GM18858 (cell line): ENCODE measurements at regions not wholly inside any gene's neighbourhood (a gene's known extent, or its start where the extent isn't known, plus 50 kb on each side); places are given as distances from the start of the nearest gene placed in this dataset.
"Not testable (repeated sequence)": the region's sequence is repeated elsewhere in the genome, so short reads cannot be mapped to it uniquely, and the experiment has no call there.

ENCODE experiments used
- ATAC-seq: cut with Tn5 transposase; IDR thresholded peaks from one replicate; pipeline ENCODE4 v1.9.1; 2021; ENCODE audit not compliant: unreplicated experiment

DNA sequence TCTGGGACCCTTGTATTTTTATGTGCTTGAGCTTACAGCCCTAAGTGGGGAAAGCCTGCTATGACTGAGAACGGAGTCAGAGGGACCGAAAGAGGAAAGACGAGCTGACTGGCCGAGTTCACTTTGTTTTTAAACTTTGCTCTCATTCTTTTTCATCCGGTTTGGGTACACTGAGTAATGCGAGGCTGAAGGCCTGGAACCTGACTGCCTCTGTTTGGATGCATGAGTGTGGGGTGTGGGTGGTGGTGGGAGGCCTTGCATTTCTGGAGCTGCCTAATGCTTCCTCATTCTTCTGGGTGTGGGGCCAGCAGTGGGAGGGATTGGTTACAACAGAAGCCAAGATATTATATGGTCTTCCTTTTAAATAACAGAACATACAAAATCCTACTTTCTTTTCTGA lies 155.5 kb downstream of the BUB3 start:
- ATAC-seq, result no peak

DNA sequence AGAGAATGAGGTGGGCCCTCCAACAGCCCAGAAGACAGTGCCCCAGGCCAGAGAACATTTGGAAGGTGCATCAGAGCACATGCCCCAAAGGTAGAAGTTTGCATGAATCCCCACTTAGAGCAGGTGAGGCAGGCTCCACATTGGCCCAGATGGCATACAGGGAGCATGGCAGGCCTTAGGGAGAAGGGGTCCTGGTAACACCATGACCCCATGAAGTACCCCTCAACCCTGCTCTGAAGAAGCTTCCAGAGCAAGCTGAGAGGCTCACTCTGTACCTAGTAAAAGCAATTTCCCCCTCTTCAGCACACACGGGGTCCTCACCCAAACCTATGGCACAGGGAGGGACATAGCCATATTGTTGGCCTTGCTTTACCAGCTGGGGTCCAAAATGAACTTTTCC lies 162.6 kb downstream of the BUB3 start:
- ATAC-seq, result no peak

DNA sequence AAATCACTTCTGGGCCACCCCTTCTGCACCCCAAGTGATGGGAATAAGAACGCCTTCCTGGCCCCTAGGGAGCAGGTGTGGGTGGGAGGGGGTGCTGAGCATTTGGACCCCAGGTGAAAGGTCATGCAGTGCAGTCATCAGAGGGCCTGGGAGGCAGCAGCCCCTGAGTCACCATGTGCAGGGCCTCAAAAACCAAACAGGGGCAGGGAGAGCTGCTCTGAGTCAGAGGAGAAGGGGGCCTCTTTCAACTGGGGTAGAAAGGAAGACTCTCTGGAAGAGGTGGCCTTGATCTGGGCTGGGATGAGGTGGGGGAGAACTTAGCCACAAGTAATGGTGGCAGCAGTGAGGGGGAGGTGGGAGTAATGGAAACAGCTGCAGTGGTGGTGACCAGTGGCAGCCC lies 164.3 kb downstream of the BUB3 start:
- ATAC-seq, result no peak

DNA sequence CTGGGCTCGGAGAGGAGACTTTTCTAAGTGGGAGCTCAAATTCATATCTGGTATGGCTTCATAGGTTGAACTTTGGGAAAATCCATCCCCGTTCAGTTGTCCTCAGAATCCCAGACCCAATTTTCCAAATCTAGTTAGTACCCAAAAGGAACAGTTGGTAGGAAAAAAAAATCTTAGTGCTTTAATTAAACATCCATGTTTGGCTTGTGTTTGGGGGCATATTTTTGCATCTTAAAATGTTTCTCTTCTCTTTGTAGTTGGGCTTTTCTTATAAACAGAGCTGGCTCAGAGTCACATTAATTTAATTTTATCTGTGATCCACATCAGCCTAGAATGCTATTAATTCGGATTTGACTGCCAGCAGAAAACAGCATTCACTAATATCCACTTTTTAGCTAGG lies 165.9 kb downstream of the BUB3 start:
- no peak for ATAC-seq

DNA sequence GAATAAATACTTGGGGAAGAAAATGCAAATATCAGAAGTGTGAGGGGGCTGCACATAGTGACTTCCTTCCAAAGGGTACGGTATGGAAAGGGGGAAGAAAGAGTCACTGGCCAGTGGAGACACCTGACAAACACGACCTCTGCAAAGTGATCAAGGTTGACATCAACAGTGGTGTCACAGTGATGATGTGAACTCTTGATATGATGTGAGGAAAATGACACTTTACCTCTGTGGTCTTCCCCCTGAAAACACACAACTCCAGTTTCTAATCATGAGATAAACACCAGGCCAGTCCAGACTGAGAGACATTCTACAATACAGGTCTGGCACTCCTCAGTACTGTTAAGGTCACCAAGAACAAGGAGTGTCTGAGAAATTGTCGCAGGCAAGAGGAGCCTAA lies 169.7 kb downstream of the BUB3 start:
- ATAC-seq, result no peak

DNA sequence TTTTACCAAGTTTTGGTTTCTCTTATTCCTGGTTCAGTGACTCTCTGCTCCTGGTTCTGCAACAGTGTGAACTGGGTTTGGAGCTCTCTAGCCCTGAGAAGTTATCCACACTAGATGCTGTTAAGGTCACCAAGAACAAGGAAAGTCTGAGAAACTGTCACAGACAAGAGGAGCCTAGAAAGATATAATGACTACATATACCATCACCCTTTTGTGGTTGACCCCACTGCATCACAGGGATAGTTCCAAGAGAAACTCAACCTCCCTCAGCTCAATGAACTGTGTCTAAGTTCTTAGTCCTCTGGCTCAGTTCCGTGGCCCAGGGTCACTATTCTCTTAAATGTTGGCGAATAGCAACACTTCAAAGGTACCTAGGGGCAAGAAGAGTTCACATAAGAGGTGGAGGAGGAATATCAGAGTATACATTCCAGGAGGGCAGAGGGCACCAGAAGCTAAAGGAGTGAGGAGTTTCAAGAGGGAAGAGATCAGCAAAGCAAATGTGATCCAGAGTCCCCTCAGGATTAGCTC lies 171.5 kb downstream of the BUB3 start:
- no peak for ATAC-seq

DNA sequence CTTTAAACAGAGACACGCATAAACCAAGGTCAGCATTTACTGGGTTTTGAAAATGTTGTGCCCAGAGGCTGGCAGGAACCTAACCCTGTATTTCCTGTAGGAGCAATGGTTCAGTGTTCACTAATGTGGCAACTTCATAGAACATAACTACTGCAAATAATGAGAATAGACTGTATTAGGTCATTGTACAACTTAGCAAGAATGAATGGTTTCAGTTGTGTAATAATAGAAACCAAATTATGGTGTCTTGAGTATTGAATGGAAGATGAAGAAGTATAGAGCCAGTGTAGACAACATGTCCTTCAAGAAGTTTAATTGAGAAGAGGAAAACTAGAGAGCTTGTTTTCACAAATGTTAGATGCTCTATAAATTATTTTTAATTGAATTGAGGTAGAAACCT lies 172.5 kb downstream of the BUB3 start:
- no peak for ATAC-seq

DNA sequence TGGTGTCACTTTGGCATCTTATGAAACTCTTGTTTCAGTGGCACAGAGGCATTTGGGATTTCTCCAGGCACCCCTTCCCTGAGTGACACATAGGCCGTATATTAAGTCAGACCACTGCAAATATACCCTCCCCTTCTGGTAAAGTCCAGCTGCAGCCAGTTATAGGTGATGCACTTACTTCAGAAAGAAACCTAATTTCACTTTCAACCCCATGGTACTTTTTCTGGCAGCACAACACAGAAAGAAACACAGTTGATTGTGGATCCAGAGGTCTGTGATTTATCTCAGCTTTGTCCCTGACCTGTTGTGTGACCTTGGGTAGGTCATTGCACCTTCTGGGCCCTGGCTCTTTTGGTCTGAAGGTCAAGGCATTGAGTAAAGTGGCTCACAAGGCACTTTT lies 173.2 kb downstream of the BUB3 start:
- ATAC-seq, result peak; percentile 72

DNA sequence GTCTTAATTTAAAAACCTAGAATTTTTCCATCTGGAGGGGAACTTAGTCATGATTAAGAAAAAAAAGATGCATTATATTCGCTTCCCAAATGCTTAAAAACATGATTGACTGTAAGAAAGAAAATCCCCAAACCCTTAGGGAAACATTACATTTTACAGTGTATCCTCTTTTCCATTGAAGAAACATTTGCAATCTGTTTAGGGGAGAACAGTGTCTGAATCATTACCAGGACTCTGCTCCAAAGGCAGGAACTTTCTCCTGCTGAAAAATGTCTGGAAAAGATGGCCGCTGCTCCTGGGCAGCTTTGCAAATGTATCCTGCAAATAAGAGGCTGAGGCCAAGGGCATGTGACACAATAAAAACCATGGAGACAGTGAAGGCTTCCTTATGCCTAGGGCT lies 173.7 kb downstream of the BUB3 start:
- no peak for ATAC-seq

DNA sequence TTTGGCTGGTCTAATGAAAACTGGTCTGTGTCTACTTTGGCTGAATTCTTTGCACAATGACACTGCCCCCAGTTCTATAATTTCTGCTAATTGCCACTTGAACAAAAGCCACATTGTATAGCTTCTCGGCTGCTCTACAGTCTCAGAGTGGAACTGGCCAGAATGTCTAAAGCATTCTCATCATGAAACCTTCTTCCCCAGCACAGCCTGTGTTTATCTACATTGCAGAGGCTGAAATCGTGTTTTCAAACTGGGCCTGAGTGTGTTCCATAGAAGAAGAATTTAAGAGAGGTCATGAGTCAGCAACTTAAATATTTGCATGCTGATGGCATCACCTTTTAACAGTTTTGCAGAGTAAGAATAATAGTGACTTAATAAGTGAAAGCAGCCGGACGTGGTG lies 177.2 kb downstream of the BUB3 start:
- ATAC-seq, result no peak

DNA sequence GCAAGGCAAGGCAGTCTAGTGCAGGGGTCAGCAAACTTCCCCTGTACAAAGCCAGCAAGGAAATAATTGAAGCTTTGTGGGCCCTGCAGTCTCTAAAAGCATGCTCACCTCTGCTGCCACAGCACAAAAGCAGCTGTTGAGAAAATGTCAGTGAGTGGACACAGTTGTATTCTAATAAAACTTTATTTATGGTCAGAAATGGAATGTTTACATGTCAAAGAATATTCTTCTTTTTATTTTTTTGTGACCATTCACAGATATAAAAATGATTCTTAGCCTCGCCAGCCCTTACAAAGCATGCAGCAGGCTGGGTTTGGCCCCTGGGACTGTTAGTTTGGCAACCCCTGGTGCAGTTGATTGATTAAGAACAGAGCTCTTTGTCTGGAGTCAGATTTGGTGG lies 192.4 kb downstream of the BUB3 start:
- no peak for ATAC-seq

DNA sequence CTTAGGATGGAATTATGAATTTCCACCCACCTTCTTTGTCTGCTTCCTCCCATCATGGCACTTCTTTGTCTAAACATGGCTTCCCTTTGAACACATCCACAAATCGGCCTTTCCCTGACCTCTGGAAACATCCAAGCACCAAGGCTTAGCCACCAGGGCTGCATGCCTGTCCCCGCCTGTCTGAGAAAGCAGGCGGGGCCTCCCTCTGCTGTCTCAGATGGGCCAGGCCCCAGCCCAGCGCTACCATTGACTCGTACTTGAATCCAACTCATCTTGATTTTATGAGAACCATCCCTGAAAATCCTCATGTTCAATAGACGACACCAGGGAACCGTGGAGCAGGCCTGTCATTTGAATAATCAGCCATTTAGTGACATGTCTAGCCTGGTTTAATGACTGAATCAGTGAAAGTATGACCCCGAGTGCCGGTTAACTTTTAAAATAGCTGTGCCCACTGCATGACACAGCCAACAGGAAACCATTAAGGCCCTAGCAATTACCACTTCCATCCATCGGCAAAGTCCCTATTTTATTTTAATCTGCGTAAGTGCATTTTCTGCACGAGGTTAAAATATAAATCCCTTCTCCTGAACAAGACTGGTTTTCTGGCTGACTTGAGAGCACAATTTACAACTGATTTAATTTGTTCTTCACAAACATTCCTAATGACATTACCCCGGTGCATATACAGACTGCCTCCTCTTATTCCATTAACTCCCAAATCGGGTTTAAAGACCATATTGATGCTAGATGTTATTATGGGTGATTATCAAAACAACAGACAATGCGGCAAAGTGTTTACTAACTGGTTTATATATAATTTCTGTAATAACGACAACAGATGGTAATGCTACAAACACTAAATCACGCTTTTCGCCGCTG lies 194.7 kb downstream of the BUB3 start:
- no peak for ATAC-seq

DNA sequence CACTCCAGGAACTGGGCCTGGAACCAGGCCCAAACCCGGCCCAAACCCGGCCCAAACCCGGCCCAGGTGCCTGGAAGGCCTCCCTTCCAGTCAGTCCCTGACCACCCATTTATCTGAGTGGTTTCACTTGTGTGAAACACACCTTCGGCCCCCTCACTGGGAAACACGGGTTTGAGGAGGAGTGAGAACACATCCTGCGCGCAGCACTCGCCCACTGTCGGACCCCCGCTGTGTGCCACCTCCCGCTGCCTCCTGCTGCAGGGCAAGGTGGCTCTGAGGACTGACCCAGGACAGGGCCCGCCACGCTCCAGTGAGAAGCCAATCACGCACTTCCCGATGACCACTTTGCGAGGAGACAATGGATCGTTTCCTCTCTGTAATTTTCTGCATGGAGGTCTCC lies 197.5 kb downstream of the BUB3 start:
- ATAC-seq, result no peak

DNA sequence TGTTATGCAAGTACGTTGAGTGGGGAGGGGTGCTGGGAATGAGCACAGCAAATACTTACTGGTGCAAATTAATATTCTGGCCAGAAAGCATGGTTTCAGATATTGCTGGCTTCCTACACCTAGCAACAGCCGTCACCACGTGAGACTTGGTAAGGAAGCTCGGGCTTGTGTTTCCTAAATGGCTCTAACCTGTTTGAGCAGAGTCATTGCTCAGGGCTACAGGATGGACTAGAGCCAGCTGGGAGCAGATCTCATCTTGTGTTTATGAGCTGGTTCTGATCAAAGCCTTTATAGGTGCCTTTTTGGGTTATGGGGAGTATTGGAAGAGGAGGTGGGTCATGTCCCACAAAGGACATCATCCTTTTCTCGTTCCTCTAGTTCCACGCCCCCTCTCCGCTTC lies 200.3 kb downstream of the BUB3 start:
- ATAC-seq, result no peak

DNA sequence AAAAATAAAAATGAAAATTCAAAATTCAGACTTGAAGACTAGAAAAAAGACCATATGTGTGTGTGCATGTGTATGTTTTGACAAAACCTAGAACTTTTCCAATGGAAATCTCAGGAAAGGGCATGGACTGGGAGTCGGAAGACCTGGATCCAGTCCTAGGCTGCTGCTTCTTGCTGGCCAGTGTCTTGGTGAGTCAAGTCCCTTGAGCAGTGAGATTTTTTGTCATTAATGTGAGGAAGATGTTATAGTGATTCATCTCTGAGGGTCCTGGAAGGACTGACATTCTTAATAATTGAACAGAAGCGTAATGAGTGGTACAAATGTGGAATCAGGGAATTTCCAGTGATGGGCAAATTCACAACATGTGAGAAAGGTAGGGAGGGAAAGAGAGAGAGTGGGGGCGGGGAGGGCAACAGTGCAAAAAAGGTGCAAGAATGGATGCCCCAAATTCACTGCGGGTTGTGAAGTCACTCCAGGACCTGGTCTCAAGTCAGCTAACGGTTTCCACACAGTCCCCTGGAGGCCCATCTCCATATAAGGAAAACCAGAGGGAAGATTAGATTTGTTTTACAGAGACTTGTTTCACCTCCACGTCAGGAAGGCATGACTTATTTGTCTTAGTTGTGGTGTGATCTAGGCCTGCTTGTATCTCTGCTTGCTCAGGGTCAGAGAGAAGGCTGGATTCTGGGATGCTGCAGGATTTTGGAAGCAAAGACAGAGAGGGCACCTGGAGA lies 201.7 kb downstream of the BUB3 start:
- ATAC-seq, result no peak

DNA sequence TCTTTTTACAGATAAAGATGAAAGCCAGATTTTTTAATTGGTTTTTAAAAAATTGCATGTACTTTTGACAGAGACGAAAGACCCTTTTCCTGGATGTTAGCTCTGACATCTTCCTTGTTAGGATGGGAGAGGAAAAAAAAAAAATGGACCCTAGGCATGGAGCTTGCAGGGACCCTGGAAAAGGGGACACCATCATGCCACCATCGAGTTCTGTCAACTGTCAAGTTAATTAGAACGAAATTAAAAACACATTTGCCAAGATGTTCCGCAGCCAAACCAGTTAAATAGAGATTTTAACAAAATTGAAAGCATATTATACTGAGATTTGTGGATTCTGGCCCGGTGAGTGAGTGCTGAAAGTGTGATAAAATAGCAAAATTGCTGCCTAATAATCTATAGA lies 202.6 kb downstream of the BUB3 start:
- no peak for ATAC-seq

DNA sequence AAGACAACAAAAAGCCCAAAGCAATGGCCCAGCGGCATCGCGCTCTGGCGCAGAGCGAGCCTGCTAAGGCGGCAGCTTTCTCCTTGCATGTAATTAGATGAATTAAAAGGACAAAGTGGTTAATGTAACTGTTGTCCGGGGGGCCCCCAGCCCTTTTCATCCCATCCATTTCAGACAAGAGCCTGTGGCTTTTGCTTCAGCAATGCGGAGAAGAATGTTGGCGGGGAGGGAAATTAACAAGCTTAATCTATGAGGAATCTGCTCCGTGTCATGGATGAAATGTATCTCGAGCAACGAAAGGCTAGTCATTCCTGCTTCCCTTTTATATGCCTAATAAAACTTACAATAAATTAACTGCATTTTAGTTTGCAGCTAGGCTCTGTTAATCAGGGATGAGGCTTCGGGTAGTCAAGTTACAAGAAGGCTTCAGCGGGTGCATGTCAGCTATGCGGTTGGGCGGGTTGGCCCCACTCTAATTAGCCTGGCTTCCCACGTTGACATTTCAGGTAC lies 203.3 kb downstream of the BUB3 start:
- ATAC-seq, result no peak

DNA sequence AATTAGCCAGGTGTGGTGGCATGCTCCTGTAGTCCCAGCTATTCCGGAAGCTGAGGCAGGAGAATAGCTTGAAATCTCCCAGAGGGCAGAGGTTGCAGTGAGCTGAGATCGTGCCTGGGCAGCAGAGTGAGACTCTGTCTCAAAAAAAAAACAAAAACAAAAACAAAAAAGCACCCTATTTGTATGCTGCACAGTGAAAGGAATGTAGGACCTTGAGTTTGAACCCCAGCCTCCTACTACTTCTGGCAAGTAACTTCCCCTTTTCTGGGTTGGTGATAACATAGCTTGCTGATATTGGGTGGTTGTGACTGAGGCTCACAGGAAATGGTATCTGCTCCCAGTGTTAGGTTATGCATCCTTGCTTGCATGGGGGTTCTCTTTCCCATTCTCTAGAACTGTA lies 205.3 kb downstream of the BUB3 start:
- ATAC-seq, result no peak

DNA sequence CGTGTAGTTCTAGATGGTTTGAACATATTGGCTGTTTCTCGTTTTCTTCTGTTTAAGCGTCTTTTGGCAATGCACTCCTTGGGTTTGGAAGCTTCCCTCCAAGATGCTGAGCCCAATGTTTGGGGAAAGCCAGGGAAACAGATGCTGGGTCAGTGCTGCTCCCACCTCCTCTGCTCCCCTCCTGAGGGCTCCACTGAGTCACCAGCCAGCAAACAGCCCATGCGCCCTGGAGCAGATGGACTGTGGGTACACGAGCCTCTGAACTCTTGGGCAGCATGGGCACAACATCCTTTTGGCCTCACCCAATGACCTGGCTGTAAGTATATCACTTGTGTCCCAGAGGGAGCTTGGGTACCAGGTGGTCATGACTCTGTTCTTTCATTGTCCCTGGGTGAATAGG lies 207.6 kb downstream of the BUB3 start:
- no peak for ATAC-seq

DNA sequence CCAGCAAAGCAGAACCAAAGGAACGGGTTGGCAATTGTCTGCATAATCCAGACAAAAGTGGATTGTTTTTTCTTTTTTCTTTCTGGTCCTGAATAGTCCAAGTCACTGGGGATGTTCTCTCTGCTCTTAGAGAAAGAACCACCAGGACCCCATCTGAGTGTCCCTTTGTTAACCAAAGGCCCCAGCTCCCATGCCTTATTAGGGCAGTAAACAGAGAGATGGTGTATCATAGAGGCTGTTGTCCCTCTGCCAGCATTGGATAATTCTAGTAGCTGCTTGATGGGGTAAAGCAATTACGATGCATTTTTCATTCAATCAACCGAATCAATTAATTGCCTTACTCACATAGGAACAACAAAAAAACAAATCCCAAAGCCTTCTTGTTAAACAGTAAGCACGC lies 213.0 kb downstream of the BUB3 start:
- no peak for ATAC-seq

DNA sequence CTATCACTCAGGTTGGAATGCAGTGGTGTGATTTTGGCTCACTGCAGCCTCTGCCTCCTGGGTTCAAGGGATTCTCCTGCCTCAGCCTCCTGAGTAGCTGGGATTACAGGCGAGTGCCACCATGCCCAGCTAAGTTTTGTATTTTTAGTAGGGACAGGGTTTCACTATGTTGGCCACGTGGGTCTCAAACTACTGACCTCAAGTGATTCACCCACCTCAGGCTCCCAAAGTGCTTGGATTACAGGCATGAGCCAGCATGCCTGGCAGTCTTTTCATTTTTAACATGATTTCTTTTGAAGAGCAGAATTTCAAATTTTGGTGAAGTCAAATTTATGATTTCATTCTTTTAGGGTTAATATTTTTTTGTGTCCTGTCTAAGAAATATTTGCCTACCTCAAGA lies 217.4 kb downstream of the BUB3 start:
- not testable (repeated sequence) for ATAC-seq

DNA sequence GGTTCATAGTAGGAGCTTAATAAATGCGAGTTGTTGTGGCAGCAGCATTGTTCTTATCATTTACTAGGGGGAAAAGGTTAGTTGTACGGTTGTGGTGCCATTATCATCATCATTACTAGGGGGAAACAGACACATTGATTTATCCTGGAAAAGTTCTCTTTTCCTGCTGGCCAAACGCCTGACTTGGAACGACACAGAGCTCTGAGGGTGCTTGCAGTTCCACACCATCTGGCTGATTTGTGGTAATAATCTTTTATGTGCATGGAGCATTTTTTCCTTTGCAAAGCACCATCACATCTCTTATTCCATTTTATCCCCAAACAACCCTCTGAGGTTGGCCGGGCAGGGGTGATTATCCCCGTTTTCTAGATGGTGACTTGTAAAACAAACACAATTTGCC lies 219.4 kb downstream of the BUB3 start:
- ATAC-seq, result no peak
